Amniotic epithelial cell (primary cell): ENCODE measurements at regions not wholly inside any gene's neighbourhood (a gene's known extent, or its start where the extent isn't known, plus 50 kb on each side); places are given as distances from the start of the nearest gene placed in this dataset.
"Not testable (repeated sequence)": the region's sequence is repeated elsewhere in the genome, so short reads cannot be mapped to it uniquely, and the experiment has no call there.

ENCODE experiments used
- DNase-seq: peaks from one replicate; pipeline ENCODE4 v3.0.0-alpha.2; 2010; ENCODE audit warnings: low read depth

DNA sequence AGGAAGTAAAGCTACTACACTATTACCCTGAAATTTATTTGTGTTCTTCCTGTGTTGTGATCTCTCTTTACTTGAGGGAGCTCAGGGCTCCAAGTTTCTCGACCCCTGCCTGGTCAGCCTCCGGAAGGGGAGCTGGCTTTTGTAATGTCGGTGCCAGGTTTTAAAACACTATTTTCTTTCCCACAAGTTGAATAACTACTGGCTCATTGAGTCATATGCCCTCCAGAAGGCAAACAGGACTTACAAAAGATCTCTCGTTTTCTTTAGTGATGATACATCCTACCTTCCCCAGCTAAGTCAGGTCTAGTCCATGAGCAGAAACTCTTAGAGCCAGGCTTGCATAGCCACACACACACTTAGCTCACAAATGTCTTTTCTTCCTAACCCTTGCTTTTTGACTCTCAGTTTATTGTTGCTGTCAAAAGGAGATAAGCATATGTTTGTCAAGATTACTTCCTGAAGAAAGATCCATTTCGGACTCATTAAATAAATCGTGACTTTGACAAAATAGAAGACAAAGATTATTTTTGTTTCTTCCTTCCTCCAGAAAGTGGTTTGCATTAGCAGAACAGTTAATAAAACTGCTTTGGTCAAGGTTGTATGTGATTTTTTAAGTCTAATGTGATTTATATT lies 209.8 kb upstream of the FLRT2 start:
- DNase-seq: peak; percentile 73

DNA sequence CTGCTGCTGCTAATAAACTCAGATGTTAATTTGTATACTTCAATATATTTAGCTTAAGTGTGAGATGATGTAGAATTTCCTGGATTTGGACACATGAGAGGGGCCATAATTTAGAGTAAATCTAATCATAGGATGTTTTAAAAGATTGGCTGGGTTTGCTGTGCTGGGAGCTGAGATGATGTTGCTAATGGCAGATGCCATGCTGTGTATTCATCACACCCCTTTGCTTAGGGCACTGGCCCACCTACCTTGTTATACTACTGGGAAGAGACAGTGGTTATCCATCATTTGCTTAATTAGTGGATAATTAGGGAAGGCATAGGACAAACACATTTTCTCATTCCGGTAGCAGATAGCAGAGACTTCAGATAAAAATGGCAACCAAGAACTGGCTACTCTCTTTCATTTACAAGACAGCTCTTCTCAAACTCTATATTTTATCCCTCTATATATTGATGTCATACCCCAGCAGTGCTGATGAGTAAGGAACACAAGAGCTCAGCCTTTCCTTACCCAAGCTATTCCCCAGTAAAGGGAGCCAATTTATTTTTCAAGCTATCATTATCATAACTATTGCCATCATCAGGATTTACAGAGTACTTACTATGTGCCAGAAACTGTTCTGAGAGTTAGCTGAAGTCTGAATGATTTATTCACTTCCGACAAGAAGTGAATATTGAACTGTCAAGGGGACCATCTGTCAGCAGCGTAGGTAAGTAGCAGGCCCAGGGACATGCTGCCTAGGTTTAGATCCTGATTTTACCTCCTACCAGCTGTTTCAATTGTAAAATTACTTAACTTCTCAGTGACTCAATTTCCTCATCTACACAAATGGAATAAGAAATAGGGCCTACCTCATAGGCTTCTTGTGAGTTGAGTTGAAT lies 204.6 kb upstream of the FLRT2 start:
- DNase-seq: no peak

DNA sequence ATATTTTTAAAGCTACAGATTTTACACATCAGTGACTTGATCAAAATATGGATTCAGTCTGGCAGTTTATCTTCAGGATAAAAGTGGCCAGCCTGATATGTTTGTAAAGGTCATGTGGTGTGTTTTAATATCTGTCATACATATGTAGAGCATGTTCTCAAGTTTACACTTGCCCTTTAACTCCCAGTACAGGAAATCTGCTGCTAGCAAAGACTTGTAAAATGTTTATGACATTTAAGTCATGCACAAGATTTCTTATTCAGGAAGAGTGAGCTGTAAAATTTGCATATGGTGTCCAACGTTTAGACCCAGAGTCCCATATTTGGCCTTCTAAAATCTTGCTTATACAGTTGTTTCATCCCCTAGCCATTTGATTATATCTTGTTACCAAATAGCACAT lies 197.5 kb upstream of the FLRT2 start:
- no peak for DNase-seq

DNA sequence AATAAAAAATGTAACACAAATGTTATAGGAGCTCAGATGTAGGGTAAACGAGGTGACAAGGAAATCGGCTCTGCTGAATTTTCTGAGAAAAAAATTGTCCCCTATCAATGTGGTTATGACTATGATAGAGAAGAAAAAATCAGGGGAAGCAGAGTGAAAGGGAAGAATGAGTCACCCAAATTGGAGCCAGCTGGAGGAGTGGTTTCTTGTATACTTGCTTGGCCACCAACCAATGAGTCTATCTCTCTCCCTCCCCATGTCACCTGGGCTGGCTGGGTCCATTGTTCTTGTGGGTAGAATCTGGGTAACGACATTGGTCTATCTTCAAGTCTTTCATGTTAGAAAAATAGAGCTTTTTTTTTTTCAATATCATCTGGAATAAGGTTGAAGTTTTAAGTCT lies 196.6 kb upstream of the FLRT2 start:
- peak; percentile 13 for DNase-seq

DNA sequence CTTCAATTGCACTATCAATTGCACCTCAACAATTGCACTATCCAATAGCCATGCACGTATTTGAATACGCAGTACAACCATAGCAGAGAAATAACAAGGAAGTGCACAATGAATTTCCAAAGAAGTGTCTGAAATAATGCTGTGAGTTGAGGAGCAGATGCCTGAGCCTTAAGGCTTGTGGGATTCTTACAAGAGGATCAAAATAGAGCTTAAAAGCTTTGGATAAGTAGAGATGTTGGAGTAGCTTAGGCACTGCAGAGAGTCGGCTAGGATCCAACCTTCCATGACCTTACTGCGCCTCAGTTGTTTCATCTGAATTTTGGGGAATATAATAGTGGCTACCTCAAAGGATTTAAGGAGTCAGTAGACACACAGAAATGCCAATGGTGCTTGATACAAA lies 196.1 kb upstream of the FLRT2 start:
- DNase-seq: no peak

DNA sequence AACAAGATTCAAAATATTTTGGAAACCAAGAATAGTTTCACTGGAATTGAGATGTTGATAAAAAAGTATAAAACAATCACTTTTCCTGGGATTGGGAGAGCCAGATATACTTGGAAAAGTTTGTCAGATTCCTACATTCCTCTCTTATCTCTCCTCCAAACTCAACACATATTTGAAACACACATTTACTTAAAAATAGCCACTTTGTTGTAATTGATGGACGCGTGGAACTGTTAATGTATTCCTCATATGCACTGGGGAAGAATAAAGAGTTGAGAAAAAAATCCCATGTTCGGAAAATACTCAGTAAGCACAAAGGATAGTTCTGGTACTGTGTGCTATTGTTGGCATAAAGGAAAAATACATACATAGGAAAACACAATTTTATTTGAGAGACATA lies 195.6 kb upstream of the FLRT2 start:
- no peak for DNase-seq

DNA sequence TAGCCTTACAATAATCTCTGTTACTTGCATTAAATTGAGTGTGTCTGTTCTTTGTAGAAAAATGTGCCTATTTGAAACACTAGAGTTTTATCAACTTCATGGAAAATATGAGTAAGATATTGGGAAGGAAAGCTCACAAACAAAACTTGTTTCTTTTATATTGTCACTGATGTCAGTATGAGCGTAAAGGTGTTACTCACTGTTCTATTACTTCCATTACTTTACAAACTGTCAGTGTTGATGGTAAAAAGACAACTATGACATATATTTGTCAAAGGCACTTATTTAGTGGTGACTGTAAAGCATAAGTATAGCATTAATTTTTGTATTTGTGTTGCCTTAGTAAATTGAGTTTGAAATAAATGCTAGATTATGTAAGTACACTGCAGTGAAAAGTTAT lies 193.7 kb upstream of the FLRT2 start:
- no peak for DNase-seq

DNA sequence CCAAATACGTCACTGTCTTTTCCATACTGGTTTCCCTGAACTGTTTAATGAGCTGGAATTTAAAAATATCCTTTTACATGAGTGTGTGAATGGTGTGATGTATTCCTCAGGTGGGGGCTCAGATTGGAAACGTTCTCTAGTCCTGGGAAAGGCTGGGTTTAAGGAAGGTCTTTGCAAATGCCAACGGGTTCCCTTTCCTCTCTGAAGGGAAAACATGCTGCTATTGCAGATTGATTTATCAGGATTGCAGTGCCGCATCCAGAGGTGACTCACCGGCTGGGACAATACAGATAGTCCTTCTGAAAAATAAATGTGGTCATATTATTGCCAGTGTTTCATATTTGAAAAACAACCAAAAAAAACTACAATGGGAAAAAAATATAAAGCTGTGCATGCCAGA lies 193.1 kb upstream of the FLRT2 start:
- DNase-seq: no peak

DNA sequence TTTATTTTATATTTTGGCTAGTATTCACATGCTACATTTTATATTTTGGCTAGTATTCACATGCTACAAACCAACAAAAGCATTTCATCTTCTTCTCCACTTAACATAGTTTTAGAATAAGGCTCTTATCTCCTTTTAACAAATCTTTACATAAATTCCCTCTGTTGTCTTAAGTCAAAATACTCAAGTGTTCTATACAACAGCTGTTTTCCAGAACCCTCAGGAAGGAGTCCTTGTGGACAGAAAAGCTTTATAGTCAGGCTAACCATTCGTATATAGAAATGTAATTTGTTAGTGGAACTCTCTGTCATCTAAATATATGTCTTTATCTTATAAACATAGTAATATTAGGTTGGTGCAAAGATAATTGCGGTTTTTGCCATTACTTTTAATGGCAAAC lies 191.0 kb upstream of the FLRT2 start:
- no peak for DNase-seq

DNA sequence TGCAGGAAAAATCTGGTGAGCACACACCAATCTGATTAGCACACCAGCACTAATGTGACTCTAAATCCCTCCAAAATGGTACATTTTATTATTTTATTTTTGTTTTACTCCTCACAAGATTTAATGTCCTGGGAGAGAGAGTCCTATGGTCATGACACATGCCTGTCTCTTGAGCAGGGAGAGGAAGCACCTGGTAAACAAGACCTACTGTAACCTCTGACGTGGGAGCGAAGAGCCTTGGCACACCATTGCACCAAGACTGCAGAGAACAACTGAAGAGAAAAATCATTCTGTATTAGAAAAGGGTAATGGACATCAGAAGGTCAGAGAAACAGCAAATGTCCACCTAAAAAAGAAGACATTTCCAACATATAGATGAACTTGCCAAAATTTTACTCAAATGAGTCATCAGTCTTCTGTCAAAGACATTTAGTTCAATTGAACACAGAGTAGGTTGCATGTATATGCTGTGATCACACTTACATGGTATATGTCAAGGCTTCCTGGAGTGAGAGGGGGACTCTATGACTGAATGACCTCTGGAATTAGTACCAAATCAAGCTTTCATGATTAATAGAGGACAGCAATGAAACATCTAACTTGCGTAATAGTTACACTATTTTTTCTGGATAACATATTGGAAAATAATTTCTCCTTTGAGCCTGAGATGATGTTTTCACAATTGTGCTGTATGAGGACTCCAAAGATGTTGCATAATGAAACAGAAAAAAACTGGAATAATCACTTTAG lies 186.9 kb upstream of the FLRT2 start:
- DNase-seq: no peak

DNA sequence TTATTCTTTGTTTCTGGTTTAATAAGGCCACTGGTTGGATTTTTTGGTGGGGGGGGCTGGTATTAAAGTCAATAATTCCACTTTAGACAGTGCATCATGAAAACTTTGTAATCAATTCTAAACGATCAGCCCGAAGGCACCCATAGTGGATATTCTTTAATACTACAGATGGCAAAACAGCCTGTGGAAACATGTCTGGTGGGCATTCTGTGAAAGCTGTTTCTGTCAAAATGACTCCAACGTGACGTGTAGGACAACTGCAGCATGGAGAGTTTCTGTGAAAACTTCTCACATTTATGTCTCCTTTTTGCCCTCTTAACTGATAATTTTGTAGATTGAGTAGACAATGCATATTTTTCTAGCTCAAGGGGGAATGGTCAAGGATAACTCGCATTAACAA lies 185.8 kb upstream of the FLRT2 start:
- no peak for DNase-seq

DNA sequence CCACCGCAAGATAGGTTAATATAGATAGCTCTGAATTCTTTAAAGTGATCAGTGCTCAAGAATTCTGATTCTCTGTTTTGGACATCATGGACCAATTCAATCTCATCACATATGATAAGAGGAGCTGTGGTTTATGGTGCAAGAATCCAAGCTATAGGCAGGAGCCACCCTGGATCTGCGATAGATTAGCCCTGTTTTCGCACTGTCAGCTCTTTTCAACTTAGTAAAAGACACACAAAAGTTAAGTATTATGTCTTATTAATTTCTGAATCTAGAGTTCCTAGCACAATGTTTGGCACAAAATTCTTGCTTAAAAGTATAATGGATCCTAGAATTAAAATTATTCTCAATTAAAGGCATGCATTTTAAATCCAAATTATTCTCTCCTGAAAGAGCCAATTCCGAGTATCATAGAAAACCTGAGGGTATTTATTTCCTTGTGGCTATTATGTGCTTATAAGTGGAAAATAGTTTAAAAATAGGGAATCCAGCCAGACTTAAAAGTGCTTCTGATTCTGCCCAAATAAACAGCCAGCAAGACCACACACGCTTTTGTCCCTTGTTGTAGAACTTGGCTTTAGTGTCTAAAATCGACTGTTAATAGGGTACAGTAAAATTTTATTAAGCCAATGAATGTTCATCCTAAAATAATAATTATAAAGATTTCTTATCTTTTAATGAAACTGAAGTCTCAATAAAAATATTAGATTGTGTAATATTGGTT lies 184.9 kb upstream of the FLRT2 start:
- DNase-seq: no peak

DNA sequence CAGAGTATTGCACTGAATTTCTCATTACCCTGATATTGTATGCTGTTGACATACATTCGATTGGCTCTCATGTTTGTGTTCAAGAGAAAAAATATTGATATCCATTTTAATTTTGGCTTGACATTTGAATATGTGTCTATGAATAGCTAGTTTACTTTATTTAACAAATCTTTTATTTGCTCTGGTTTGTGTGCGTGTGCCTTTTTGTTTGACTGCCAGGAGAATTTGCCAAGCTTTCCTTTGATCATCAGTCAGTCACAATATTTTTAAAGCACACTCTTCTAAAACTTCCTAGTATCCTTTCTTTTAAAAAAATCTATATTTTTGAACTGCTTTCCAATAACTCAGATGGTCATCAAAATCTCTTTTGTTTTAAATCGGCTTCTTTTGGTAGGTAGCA lies 179.3 kb upstream of the FLRT2 start:
- no peak for DNase-seq

DNA sequence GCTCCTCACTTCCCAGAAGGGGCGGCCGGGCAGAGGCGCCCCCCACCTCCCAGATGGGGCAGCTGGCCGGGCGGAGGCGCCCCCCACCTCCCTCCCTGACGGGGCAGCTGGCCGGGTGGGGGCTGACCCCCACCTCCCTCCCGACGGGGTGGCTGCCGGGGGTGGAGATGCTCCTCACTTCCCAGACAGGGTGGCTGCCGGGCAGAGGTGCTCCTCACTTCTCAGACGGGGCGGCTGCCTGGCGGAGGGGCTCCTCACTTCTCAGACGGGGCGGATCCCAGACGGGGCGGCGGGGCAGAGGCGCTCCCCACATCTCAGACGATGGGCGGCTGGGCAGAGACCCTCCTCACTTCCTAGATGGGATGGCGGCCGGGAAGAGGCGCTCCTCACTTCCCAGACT lies 177.4 kb upstream of the FLRT2 start:
- not testable (repeated sequence) for DNase-seq

DNA sequence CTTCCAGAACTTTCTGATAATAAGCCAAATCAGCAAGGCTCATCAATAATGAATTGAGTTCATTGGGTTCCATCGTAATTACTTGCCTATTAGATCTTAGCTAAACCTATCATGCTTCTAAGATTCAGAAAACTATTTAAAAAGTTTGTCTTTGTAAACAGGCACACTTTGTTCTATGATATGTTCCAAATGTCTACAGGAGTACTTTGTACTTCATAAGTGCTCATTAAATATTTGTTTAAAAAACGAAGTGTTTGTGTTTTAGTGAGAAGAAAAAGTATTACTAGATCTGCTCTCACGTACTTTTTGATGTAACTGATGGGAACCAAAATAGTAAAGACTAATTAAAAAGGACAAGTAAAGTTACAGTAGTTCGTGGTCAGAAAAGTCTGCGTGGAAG lies 172.8 kb upstream of the FLRT2 start:
- no peak for DNase-seq

DNA sequence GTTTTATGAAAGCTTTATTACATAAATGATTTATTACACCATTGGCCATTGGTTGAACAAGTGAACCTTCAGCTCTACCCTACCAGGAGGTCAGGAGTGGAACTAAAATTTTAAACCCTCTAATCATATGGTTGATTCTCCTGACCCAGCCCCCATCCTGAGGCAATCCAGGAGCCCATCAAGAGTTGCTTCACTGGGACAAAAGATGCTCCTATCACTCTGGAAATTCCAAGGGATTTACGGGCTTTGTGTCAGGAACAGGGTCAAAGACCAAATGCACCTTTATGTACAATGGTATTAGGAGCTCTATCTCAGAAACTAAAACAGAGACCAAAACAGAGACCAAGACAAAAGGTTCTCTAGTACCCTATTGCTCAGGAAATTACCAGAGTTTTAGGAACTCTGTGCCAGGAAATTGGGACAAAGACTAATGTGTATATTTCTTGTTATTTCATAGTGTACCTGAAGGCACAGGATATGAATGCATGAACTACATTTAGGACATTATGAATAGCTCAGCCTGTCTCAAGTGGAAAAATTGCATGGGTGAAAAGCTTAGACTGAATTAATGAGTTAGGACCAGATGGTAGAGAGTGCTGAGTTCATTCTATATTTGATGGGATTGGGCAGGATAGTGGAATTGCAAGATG lies 171.7 kb upstream of the FLRT2 start:
- no peak for DNase-seq

DNA sequence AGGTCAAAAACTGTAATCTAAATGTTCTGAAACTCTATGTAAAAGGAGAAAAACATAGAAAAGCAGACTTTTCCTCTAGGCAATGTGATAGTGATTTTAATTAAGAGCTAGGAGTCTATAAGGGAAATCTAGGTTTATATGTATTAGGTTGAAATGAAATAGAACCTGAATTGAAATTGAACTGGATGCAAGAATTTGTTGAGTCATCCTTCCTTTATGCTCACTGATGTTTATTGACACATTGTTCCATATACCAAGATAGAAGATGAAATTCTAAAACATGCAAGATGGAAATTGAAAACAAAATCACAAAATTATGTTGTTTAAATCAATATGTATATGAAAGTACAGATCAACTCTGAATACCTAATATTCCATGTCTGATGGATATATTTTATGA lies 170.4 kb upstream of the FLRT2 start:
- no peak for DNase-seq

DNA sequence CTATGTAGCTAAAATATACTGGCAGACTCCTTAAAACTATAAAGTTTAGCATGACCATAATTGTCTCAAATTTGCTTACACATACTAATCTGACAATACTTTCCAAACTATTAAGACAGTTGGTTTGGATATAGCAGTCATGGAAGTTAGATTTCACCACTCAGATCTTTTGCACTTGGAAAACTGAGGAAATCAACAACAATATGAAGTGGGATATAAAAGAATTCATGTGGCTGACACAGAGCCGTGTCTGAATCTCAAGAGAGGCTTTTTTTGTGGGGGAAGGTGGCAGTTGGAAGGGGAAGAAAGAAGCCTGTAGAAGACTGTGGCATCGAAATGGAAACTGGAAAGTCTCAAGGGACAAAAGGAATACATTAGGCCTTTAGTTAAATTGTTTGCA lies 166.6 kb upstream of the FLRT2 start:
- no peak for DNase-seq

DNA sequence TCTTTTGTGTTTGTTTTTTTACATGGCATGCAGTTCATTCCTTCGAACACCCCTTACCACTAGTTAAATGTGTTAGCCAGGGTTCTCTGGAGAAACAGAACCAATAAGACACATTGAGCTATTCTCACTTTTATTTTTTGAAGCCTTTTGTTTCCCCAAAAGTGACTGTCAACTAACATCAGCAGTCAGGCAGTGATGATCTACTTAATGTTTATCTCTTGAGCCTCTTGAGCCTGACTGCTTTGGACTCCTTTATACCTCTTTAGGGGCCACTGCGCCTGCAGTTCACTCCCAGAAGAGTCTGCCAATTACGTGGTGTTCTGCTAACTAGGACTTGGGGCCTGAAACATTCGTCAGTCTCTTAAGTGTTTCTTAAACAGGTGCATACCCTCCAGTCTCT lies 163.7 kb upstream of the FLRT2 start:
- DNase-seq: no peak

DNA sequence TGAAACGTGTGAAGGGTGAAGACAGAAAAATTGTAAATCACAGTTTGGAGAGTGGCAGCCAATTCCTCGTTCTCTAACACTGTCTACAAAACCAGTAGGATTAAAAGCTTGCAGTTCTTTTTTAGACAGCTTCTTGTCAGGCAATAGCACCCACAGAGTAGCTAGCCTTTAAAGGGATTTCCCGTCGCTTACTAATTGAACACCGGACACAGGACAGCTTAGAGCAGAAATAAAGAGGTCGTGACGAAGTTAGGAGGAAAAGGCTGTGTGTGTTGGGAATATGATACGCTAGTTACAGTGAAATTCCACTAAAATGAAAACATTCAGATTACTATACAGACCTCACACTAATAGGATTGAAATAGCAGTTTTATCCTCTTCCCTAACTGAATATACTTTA lies 149.1 kb upstream of the FLRT2 start:
- DNase-seq: no peak

DNA sequence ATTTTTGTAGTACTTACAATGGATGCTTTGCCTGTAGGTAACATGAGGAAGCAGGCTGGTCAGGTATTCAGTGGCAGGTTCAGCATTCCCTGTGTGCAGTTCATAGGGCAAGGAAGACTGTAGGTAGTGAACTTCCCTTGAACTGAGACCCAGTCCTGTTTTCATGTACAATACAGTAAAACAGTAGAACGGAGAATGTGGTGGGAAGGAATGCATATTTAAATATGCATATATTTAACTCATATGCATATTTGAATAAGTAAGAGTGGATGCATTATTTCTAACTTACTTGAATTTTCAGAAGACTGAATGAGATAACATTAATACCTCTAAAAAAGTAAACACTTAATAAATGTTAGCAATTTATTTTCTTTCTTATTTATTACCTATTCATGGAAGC lies 147.6 kb upstream of the FLRT2 start:
- DNase-seq: no peak

DNA sequence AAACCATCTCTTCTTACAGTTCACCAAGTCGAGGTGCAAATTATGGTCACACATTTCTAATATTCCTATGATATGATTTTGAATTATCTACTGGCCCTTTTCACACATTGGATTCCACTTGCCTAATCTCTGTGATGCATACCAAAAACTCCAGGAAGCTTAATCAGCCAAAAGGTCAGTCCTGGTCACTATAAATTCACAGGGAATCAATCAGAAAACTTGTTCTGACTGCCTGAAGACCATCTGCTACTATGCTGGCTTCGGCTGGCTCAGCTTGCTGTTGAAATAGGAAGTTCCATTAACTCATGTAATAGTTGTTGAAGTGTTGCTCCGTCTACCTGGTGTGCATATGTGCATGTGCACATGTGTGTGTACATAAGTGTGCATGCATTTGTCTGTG lies 142.8 kb upstream of the FLRT2 start:
- DNase-seq: peak; percentile 5
